K562 (cell line): ENCODE measurements at regions not wholly inside any gene's neighbourhood (a gene's known extent, or its start where the extent isn't known, plus 50 kb on each side); places are given as distances from the start of the nearest gene placed in this dataset.

Experiments used
- EGR1 ChIP-seq: fragments of 450-650 bp; conservative IDR thresholded peaks from 2 replicates; pipeline ENCODE4 v1.6.1; 2017; ENCODE audit warnings: mild to moderate bottlenecking
- ELF4 ChIP-seq: fragments of 450-650 bp; formaldehyde crosslinking; IDR thresholded peaks from 2 replicates; pipeline ENCODE4 v1.4.0; 2022; ENCODE audit warnings: missing genetic modification characterization
- ESRRA ChIP-seq: fragments of 450-650 bp; IDR thresholded peaks from 2 replicates; pipeline ENCODE4 v1.6.1; 2014; ENCODE audit warnings: low read depth, mild to moderate bottlenecking, moderate library complexity, borderline replicate concordance
- HIVEP1 ChIP-seq: fragments of 250-450 bp; sonication (Bioruptor Pico); IDR thresholded peaks from 2 replicates; pipeline ENCODE4 v1.4.0; 2020; ENCODE audit warnings: mild to moderate bottlenecking
- HLTF ChIP-seq: fragments of 450-650 bp; IDR thresholded peaks from 2 replicates; pipeline ENCODE4 v1.6.1; 2016
- JUNB ChIP-seq: fragments of 450-650 bp; formaldehyde crosslinking; conservative IDR thresholded peaks from 2 replicates; pipeline ENCODE4 v1.4.0; 2020; ENCODE audit warnings: mild to moderate bottlenecking
- KAT8 ChIP-seq: fragments of 450-650 bp; IDR thresholded peaks from 2 replicates; pipeline ENCODE4 v1.6.1; 2016; ENCODE audit warnings: low read depth, mild to moderate bottlenecking
- MAFF ChIP-seq: IDR thresholded peaks from 2 replicates; pipeline ENCODE4 v1.6.1; 2012; ENCODE audit warnings: low read length, improper control_type of control experiment
- MYC ChIP-seq, 2 experiments: fragments of 250-450 bp in 1 of 2; sonication (Bioruptor Pico) in 1 of 2; IDR thresholded peaks; 2 replicates each; pipeline versions ENCODE4 v1.5.1 to v1.6.1; 2012 to 2021; ENCODE audit warnings: low read depth in 2 of 2, borderline replicate concordance in 1 of 2, improper control_type of control experiment in 1 of 2, low read length in 1 of 2, mild to moderate bottlenecking in 1 of 2, moderate library complexity in 1 of 2
- RBBP5 ChIP-seq: fragments of 200-600 bp; sonication (generic); IDR thresholded peaks from 2 replicates; pipeline ENCODE4 v1.6.1; 2012; ENCODE audit warnings: borderline replicate concordance, mild to moderate bottlenecking, low read length, control low read depth, inconsistent platforms; ENCODE audit not compliant: insufficient read depth, poor library complexity, severe bottlenecking
- RBFOX2 ChIP-seq: fragments of 200-400 bp; formaldehyde crosslinking; IDR thresholded peaks from 2 replicates; pipeline ENCODE4 v1.6.1; 2017; ENCODE audit warnings: low read depth, mild to moderate bottlenecking, low read length, moderate library complexity
- SAP30 ChIP-seq: fragments of 200-600 bp; sonication (generic); IDR thresholded peaks from 2 replicates; pipeline ENCODE4 v1.6.1; 2012; ENCODE audit warnings: borderline replicate concordance, low read depth, mild to moderate bottlenecking, moderate library complexity, low read length, control low read depth, inconsistent platforms; ENCODE audit not compliant: insufficient read depth, poor library complexity, severe bottlenecking
- SOX6 ChIP-seq: fragments of 450-650 bp; IDR thresholded peaks from 2 replicates; pipeline ENCODE4 v1.6.1; 2014; ENCODE audit warnings: mild to moderate bottlenecking
- TEAD1 ChIP-seq, 2 experiments: fragments of 450-650 bp in 1 of 2; sonication (generic) in 1 of 2; formaldehyde crosslinking; IDR thresholded peaks; 2 replicates each; pipeline versions ENCODE4 v1.4.0 to v1.8.0; 2020 to 2022; ENCODE audit warnings: mild to moderate bottlenecking in 2 of 2, missing genetic modification reagents in 1 of 2
- TEAD4 ChIP-seq, 2 experiments: sonication (generic) in 1 of 2; formaldehyde crosslinking in 1 of 2; IDR thresholded peaks; 2 replicates each; pipeline versions ENCODE4 v1.6.1 to v1.8.0; 2012 to 2022; ENCODE audit warnings: borderline replicate concordance in 1 of 2, inconsistent platforms in 1 of 2, low read length in 1 of 2, mild to moderate bottlenecking in 1 of 2, missing genetic modification reagents in 1 of 2
- ZKSCAN1 ChIP-seq: fragments of 150-350 bp; IDR thresholded peaks from 2 replicates; pipeline ENCODE4 v1.6.1; 2016; ENCODE audit warnings: low read depth, low read length
- ZSCAN32 ChIP-seq: fragments of 450-650 bp; formaldehyde crosslinking; IDR thresholded peaks from 2 replicates; pipeline ENCODE4 v1.4.0; 2020; ENCODE audit warnings: mild to moderate bottlenecking, moderate library complexity
- ZZZ3 ChIP-seq: fragments of 450-650 bp; IDR thresholded peaks from 2 replicates; pipeline ENCODE4 v1.6.1; 2016; ENCODE audit warnings: antibody characterized with exemption, mild to moderate bottlenecking, moderate library complexity
- TF ChIP-seq, protein P1 (sequence below), 3 experiments: fragments of 200-800 bp in 1 of 3; sonication (Bioruptor generic) in 1 of 3; sonication (generic) in 1 of 3; formaldehyde crosslinking in 1 of 3; IDR thresholded peaks; 2 replicates each; pipeline versions ENCODE4 v1.6.1 to v1.8.0; 2016 to 2022; ENCODE audit warnings: mild to moderate bottlenecking in 2 of 3, missing compliant biosample characterization in 2 of 3, missing genetic modification characterization in 2 of 3, missing genetic modification reagents in 1 of 3
- TF ChIP-seq, protein P2 (sequence below): fragments of 250-450 bp; sonication (Bioruptor Pico); IDR thresholded peaks from 2 replicates; pipeline ENCODE4 v1.5.0; 2021
- TF ChIP-seq, protein P3 (sequence below), 3 experiments: IDR thresholded peaks in 2 of 3; conservative IDR thresholded peaks in 1 of 3; 2 replicates each; pipeline ENCODE4 v1.5.1; 2011 to 2012; ENCODE audit warnings: low read length in 3 of 3, mild to moderate bottlenecking in 3 of 3, control low read depth in 2 of 3, improper control_type of control experiment in 1 of 3, inconsistent platforms in 1 of 3, low read depth in 1 of 3, mixed read lengths in 1 of 3, moderate library complexity in 1 of 3; ENCODE audit not compliant: insufficient read depth in 2 of 3
- TF ChIP-seq, protein P4 (sequence below): sonication (generic); formaldehyde crosslinking; IDR thresholded peaks from 2 replicates; pipeline ENCODE4 v1.8.0; 2022; ENCODE audit warnings: mild to moderate bottlenecking, missing genetic modification reagents

DNA sequence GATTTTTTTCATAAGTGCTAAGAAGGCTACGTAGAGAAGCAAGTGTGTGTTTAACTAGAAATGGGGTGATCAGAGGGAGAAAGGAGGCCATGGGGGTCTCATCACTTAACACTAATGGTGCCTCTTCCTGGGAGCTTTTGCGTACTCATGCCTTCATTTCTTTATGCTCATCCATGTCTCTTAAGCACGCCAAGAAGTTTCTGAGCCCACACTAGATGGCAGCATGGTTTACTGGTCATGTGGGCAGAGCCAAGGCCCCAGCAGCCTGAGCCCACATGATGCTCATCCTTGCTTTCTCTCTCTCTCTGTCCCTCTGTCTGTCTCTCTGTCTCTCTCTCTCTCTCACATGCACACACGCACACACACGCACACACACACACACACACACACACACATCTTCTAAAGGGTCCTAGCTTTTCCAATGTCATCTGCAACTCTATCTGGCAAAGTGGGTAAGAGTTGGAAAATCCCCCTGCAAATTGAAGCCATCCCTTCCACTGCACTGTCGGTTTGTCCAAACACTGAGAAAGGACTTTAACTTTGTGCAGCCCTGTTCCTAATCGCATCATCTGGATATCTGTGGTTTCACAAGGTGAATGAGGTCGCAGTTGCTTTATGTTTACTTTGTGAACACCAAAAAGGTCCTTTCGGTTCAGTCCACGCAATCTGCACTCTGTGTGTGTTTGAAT lies 137.1 kb upstream of the CCDC68 start (continued):
- TF ChIP-seq TEAD4 (IDR thresholded peaks at IDR 0.05; ENCODE audit: low read length) (no peak), TEAD4 (CRISPR knock-in tag; IDR thresholded peaks at IDR 0.05; ENCODE audit: borderline replicate concordance) (no peak), MAFF (no peak), RBFOX2 (no peak), HLTF (no peak), ZKSCAN1 (no peak), MYC (IDR thresholded peaks at IDR 0.05; ENCODE audit: low read depth, low read length) (no peak), MYC (CRISPR knock-in tag; IDR thresholded peaks at IDR 0.05; ENCODE audit: borderline replicate concordance, low read depth) (no peak), ZZZ3 (no peak), KAT8 (no peak), ELF4 (0 out of 2 replicates have a peak, but pooled peaks have one; percentile 47), JUNB (no peak), TEAD1 (CRISPR knock-in tag; IDR thresholded peaks at IDR 0.05) (no peak), RBBP5 (no peak), SOX6 (no peak), EGR1 (no peak), SAP30 (no peak), HIVEP1 (CRISPR knock-in tag) (no peak), ESRRA (0 out of 2 replicates have a peak, but pooled peaks have one; percentile 48), ZSCAN32 (CRISPR knock-in tag) (no peak)
- TF ChIP-seq, protein P1, sequence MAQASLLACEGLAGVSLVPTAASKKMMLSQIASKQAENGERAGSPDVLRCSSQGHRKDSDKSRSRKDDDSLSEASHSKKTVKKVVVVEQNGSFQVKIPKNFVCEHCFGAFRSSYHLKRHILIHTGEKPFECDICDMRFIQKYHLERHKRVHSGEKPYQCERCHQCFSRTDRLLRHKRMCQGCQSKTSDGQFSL (CRISPR knock-in tag; IDR thresholded peaks at IDR 0.05): no peak
- TF ChIP-seq, protein P1 (tag; IDR thresholded peaks at IDR 0.05): no peak
- TF ChIP-seq, protein P2, sequence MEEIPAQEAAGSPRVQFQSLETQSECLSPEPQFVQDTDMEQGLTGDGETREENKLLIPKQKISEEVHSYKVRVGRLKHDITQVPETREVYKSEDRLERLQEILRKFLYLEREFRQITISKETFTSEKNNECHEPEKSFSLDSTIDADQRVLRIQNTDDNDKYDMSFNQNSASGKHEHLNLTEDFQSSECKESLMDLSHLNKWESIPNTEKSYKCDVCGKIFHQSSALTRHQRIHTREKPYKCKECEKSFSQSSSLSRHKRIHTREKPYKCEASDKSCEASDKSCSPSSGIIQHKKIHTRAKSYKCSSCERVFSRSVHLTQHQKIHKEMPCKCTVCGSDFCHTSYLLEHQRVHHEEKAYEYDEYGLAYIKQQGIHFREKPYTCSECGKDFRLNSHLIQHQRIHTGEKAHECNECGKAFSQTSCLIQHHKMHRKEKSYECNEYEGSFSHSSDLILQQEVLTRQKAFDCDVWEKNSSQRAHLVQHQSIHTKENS (CRISPR knock-in tag): no peak
- TF ChIP-seq, protein P3, sequence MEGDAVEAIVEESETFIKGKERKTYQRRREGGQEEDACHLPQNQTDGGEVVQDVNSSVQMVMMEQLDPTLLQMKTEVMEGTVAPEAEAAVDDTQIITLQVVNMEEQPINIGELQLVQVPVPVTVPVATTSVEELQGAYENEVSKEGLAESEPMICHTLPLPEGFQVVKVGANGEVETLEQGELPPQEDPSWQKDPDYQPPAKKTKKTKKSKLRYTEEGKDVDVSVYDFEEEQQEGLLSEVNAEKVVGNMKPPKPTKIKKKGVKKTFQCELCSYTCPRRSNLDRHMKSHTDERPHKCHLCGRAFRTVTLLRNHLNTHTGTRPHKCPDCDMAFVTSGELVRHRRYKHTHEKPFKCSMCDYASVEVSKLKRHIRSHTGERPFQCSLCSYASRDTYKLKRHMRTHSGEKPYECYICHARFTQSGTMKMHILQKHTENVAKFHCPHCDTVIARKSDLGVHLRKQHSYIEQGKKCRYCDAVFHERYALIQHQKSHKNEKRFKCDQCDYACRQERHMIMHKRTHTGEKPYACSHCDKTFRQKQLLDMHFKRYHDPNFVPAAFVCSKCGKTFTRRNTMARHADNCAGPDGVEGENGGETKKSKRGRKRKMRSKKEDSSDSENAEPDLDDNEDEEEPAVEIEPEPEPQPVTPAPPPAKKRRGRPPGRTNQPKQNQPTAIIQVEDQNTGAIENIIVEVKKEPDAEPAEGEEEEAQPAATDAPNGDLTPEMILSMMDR (IDR thresholded peaks at IDR 0.05 in 2 of 3, conservative IDR thresholded peaks at IDR 0.05 in 1 of 3; ENCODE audit: insufficient read depth in 2 of 3, low read depth in 1 of 3, low read length in 3 of 3): peak; percentile 23 to 54 (median 48); a peak in 5 of 6 replicates
- TF ChIP-seq, protein P4, sequence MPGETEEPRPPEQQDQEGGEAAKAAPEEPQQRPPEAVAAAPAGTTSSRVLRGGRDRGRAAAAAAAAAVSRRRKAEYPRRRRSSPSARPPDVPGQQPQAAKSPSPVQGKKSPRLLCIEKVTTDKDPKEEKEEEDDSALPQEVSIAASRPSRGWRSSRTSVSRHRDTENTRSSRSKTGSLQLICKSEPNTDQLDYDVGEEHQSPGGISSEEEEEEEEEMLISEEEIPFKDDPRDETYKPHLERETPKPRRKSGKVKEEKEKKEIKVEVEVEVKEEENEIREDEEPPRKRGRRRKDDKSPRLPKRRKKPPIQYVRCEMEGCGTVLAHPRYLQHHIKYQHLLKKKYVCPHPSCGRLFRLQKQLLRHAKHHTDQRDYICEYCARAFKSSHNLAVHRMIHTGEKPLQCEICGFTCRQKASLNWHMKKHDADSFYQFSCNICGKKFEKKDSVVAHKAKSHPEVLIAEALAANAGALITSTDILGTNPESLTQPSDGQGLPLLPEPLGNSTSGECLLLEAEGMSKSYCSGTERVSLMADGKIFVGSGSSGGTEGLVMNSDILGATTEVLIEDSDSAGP: no peak
